ENCODE measurements at regions not wholly inside any gene's neighbourhood (a gene's known extent, or its start where the extent isn't known, plus 50 kb on each side); places are given as distances from the start of the nearest gene placed in this dataset.

GRCh38 chr1:214920337-214920736 is 162.2 kb upstream of the KCNK2 start:
- TF ChIP-seq CTCF (conservative IDR thresholded peaks at IDR 0.05; ENCODE audit: low read depth, low read length), result no peak
- DNase-seq (ENCODE audit: low read depth), result no peak

GRCh38 chr1:214923278-214923915 is 159.1 kb upstream of the KCNK2 start:
- no peak for DNase-seq (ENCODE audit: low read depth)
- H3K4me3 ChIP-seq (ENCODE audit: low read depth, low read length), result no peak overlapping the region
- TF ChIP-seq CTCF (conservative IDR thresholded peaks at IDR 0.05; ENCODE audit: low read depth, low read length), result no peak

More at GRCh38 chr1:214920337-214920736, 162.2 kb upstream of the KCNK2 start:
- H3K4me3 ChIP-seq (ENCODE audit: low read depth, low read length), result no peak overlapping the region

- no peak for DNase-seq (ENCODE audit: low read depth)
- TF ChIP-seq CTCF (conservative IDR thresholded peaks at IDR 0.05; ENCODE audit: low read depth, low read length), result no peak
- no peak overlapping the region for H3K4me3 ChIP-seq (ENCODE audit: low read depth, low read length)
Observed at GRCh38 chr1:214927796-214928195, 154.7 kb upstream of the KCNK2 start.

DNA sequence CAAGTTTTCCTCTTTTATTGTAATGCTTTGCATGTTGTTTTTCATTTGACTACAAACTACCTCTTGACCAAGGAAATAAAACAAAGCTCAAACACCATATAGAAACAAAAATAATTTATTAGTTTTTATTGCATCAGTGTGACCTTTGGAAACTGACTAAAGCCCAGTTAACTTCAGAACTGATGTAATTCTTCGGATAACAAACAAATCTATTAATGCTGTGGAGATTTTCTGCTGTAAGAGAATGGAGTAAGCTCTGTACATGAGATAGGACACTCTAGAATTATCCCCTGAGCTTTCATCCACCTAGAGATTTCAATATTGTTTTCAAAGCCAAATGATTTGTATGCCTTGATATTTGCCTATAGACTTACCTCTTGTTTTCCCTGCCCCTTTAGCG is 154.0 kb upstream of the KCNK2 start:
- no peak for TF ChIP-seq CTCF (conservative IDR thresholded peaks at IDR 0.05; ENCODE audit: low read depth, low read length)
- no peak overlapping the region for H3K4me3 ChIP-seq (ENCODE audit: low read depth, low read length)
- no peak for DNase-seq (ENCODE audit: low read depth)

- no peak overlapping the region for H3K4me3 ChIP-seq (ENCODE audit: low read depth, low read length)
- DNase-seq (ENCODE audit: low read depth), result no peak
- TF ChIP-seq CTCF (conservative IDR thresholded peaks at IDR 0.05; ENCODE audit: low read depth, low read length), result no peak
Observed at GRCh38 chr1:214933375-214933774, 149.2 kb upstream of the KCNK2 start.

DNA sequence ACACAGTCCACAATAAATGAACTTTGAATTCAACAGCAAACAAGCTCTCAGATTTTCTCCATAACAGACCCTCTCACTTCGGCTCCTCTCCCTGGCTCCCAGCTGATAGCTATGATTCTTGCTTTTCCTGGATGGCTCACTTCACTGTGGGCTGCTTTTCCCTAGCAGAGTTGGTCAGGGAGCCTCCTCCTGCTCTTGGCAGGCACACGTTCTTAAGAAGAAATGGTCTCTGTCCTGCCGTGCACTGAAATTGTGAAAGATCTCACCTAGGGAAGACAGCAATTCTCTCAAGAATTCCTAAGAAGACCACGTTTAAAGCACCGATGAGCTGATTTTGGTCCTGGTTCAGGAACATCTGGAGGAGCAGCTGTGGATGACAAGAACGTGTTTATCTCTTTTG is 148.5 kb upstream of the KCNK2 start:
- no peak for DNase-seq (ENCODE audit: low read depth)
- H3K4me3 ChIP-seq (ENCODE audit: low read depth, low read length), result no peak overlapping the region
- no peak for TF ChIP-seq CTCF (conservative IDR thresholded peaks at IDR 0.05; ENCODE audit: low read depth, low read length)

GRCh38 chr1:214935258-214935657 is 147.3 kb upstream of the KCNK2 start:
- no peak for DNase-seq (ENCODE audit: low read depth)
- no peak overlapping the region for H3K4me3 ChIP-seq (ENCODE audit: low read depth, low read length)
- no peak for TF ChIP-seq CTCF (conservative IDR thresholded peaks at IDR 0.05; ENCODE audit: low read depth, low read length)
